Spleen (tissue), 11 donors: ENCODE measurements at regions not wholly inside any gene's neighbourhood (a gene's known extent, or its start where the extent isn't known, plus 50 kb on each side); places are given as distances from the start of the nearest gene placed in this dataset.

Experiments used
- DNase-seq: peaks from one replicate; pipeline ENCODE4 v3.0.0-alpha.2; 2020
- H3K27ac ChIP-seq, 8 donors: fragments of 200-600 bp; sonication (generic) in 7 of 8; 1 replicate in 4 of 8; 2 replicates in 4 of 8; pipeline versions ENCODE4 v1.5.0 to v1.8.0; 2016 to 2021; ENCODE audit warnings: inconsistent platforms in 4 of 8, mild to moderate bottlenecking in 4 of 8, moderate library complexity in 1 of 8
- H3K27me3 ChIP-seq, 7 donors: fragments of 200-600 bp; sonication (generic) in 6 of 7; replicated peaks in 1 of 7; 1 replicate in 4 of 7; 2 replicates in 3 of 7; pipeline versions ENCODE4 v1.5.0 to v1.8.0; 2016 to 2021; ENCODE audit warnings: inconsistent platforms in 3 of 7, mild to moderate bottlenecking in 1 of 7
- H3K36me3 ChIP-seq, 6 donors: fragments of 200-600 bp; sonication (generic) in 5 of 6; 1 replicate in 4 of 6; 2 replicates in 2 of 6; pipeline versions ENCODE4 v1.5.0 to v1.8.0; 2016 to 2021; ENCODE audit warnings: inconsistent platforms in 2 of 6
- H3K4me1 ChIP-seq, 6 donors: fragments of 200-600 bp; sonication (generic) in 5 of 6; 1 replicate in 3 of 6; 2 replicates in 3 of 6; pipeline versions ENCODE4 v1.5.0 to v1.8.0; 2016 to 2021; ENCODE audit warnings: inconsistent platforms in 3 of 6
- H3K4me3 ChIP-seq, 8 donors: fragments of 200-600 bp; sonication (generic) in 7 of 8; 1 replicate in 4 of 8; 2 replicates in 4 of 8; pipeline versions ENCODE4 v1.5.0 to v1.8.0; 2016 to 2021; ENCODE audit warnings: inconsistent platforms in 4 of 8, mild to moderate bottlenecking in 4 of 8, moderate library complexity in 2 of 8
- H3K9me3 ChIP-seq, 8 donors: fragments of 200-600 bp; sonication (generic) in 7 of 8; 1 replicate in 4 of 8; 2 replicates in 4 of 8; pipeline versions ENCODE4 v1.5.0 to v1.8.0; 2016 to 2021; ENCODE audit warnings: inconsistent platforms in 4 of 8
- POLR2A ChIP-seq, 3 donors: fragments of 450-650 bp; IDR thresholded peaks; one replicate each; pipeline ENCODE4 v1.5.1; 2017; ENCODE audit warnings: antibody characterized with exemption in 3 of 3, mild to moderate bottlenecking in 1 of 3
- POLR2AphosphoS5 ChIP-seq, 3 donors: sonication (generic); formaldehyde crosslinking; IDR thresholded peaks; one replicate each; pipeline ENCODE4 v1.5.1; 2017; ENCODE audit warnings: antibody characterized with exemption in 3 of 3
- WGBS, 5 donors: extraction: QIAGEN DNeasy Blood & Tissue Kit in 3 of 5; methylation state at CpG; one replicate each; pipeline versions ENCODE4 v1.1.5 to v1.1.7; 2013 to 2018; 5-methylcytosine and 5-hydroxymethylcytosine counted together
- intact Hi-C: fragments of 100-400 bp; cut with DNase I; formaldehyde crosslinking; loops from one replicate; pipeline ENCODE4 v1.15.0; 2023; ENCODE audit warnings: low total_unique reads
- TF ChIP-seq, protein P1 (sequence below), 11 experiments: fragments of 200-600 bp in 7 of 11; fragments of 450-650 bp in 4 of 11; sonication (generic) in 4 of 11; IDR thresholded peaks in 8 of 11; conservative IDR thresholded peaks in 3 of 11; 1 replicate in 7 of 11; 2 replicates in 4 of 11; pipeline versions ENCODE4 v1.4.0 to v1.8.0; 2016 to 2021; ENCODE audit warnings: antibody characterized with exemption in 11 of 11, inconsistent platforms in 4 of 11, mild to moderate bottlenecking in 1 of 11
- donor health status: healthy with polysubstance abuse.
- donor health status: DM: no; HTN: no; CAD: no; lungs with moderate emphysema.
- donor health status: DM: no; HTN: no; CAD: no.
- donor health status: Bipolar disorder and iron deficiency.
- donor health status: healthy.
- donor health status: DM: no; HTN: no; CAD: no.
- donor health status: DM: yes; HTN: yes; CAD: no.

DNA sequence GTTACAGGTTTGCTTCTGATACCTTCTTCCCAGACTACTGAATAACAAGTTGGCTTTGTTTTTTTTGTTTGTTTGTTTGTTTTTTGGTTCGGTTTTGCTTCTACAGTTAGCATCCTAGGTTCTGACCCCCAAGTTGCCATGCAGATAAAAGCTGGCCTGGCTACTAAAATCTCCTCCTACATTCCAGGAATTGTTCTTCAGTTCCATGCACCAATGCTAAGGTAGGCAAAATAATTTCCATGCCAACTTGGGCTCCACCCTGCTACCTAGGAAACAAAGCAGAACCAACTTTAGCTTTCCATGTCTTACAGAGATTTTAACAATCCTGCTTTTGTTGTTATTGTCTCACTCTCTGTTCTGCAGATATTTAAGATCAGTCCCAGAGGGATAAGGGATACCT, 495.5 kb upstream of the SOX9 start:
- no peak for DNase-seq
- intact Hi-C loops, result no loop called here
- Histone ChIP-seq H3K27me3 (no peaks in the 10 kb centered on the region), H3K4me3 (no peak overlapping the region), H3K9me3 (peaks cover 0 to 16% (median 0%) of the 10 kb centered on the region in 8 donors), H3K36me3 (no peaks in the 10 kb centered on the region), H3K27ac (no peak overlapping the region), H3K4me1 (no peaks in the 10 kb centered on the region)
- 68 to 85% (median 73%) methylated on average over 1 of the region's 1 CpG for WGBS, 5 donors
- TF ChIP-seq POLR2AphosphoS5 (IDR thresholded peaks at IDR 0.05), result no peak
- no peak for TF ChIP-seq POLR2A (IDR thresholded peaks at IDR 0.05)
- TF ChIP-seq, protein P1, sequence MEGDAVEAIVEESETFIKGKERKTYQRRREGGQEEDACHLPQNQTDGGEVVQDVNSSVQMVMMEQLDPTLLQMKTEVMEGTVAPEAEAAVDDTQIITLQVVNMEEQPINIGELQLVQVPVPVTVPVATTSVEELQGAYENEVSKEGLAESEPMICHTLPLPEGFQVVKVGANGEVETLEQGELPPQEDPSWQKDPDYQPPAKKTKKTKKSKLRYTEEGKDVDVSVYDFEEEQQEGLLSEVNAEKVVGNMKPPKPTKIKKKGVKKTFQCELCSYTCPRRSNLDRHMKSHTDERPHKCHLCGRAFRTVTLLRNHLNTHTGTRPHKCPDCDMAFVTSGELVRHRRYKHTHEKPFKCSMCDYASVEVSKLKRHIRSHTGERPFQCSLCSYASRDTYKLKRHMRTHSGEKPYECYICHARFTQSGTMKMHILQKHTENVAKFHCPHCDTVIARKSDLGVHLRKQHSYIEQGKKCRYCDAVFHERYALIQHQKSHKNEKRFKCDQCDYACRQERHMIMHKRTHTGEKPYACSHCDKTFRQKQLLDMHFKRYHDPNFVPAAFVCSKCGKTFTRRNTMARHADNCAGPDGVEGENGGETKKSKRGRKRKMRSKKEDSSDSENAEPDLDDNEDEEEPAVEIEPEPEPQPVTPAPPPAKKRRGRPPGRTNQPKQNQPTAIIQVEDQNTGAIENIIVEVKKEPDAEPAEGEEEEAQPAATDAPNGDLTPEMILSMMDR (IDR thresholded peaks at IDR 0.05 in 8 of 11, conservative IDR thresholded peaks at IDR 0.05 in 3 of 11), result no peak

DNA sequence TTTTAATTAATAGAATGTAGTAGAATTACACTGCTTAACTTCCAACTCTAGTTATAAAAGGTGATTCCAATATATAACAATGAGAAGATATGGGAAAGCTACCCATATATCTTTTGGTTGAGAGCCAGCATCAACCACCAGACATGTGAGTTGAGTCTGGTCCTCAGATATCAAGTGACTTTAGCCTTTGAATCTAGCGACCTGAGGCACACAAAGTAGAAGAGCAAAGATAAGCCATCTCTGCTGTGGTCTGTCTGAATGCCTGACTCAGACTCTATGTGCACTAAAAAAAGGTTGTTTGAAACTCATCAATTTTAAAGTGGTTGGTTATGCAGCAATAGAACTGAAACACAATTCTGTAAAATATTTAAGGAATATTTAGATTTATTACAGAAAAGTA, 492.5 kb upstream of the SOX9 start:
- H3K27ac ChIP-seq, result no peak overlapping the region
- peaks cover 0 to 7% (median 0%) of the 10 kb centered on the region in 8 donors for H3K9me3 ChIP-seq
- H3K27me3 ChIP-seq, result no peaks in the 10 kb centered on the region
- no peaks in the 10 kb centered on the region for H3K4me1 ChIP-seq
- no peak overlapping the region for H3K4me3 ChIP-seq
- DNase-seq, result no peak
- intact Hi-C loops, result no loop called here
- WGBS, 5 donors, result 45 to 92% (median 68%) methylated on average over 1 of the region's 1 CpG
- TF ChIP-seq, protein P1 (IDR thresholded peaks at IDR 0.05 in 8 of 11, conservative IDR thresholded peaks at IDR 0.05 in 3 of 11), result no peak
- TF ChIP-seq POLR2A (IDR thresholded peaks at IDR 0.05), result no peak
- no peaks in the 10 kb centered on the region for H3K36me3 ChIP-seq

DNA sequence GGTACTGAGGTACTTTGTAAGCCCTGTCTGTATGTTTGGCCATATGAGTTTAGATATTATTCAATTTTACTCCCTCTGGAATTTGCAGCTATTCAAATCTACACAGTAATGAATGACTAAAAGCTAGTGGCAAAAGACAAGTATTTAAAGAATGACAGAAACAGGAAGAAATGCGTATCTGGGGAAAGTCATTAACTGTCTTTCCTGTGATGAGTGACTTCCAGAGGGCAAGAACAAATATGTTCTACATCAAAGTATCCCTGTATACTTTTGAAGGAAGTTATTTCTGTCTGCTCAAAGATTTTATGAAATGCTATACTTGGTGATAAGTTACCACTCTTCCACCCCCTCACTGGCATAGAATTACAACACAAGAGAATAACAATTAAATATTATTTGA, 489.3 kb upstream of the SOX9 start:
- Histone ChIP-seq H3K9me3 (peaks cover 0 to 7% (median 0%) of the 10 kb centered on the region in 8 donors), H3K36me3 (no peaks in the 10 kb centered on the region), H3K4me1 (no peaks in the 10 kb centered on the region), H3K27me3 (no peaks in the 10 kb centered on the region), H3K4me3 (no peak overlapping the region), H3K27ac (no peak overlapping the region)
- 29 to 47% (median 35%) methylated on average over 1 of the region's 1 CpG for WGBS, 5 donors
- no peak for DNase-seq
- TF ChIP-seq, protein P1 (IDR thresholded peaks at IDR 0.05 in 8 of 11, conservative IDR thresholded peaks at IDR 0.05 in 3 of 11), result no peak
- no peak for TF ChIP-seq POLR2A (IDR thresholded peaks at IDR 0.05)
- intact Hi-C loops, result no loop called here

DNA sequence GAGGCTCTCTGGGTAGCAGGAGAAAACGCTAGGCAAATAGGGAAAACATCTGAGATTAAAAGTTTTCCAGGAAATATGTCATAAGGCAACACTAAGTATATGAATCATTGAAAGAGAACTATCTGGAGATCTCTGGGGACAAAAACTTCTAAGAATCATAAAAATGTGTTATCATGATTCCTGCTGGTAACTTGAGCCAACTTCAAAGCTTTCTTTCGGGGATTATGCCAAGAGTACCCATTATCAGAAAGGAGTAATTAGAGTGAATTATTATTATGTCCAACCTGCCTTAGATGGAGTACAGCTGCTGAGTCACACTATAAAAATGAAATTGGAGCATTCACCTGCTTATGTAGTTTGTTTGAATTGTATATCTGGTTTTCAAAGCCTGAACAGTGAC, 488.5 kb upstream of the SOX9 start:
- no peak for DNase-seq

More for the DNA sequence above, 488.5 kb upstream of the SOX9 start:
- H3K36me3 ChIP-seq, result no peaks in the 10 kb centered on the region
- TF ChIP-seq, protein P1 (IDR thresholded peaks at IDR 0.05 in 8 of 11, conservative IDR thresholded peaks at IDR 0.05 in 3 of 11), result no peak
- no peak for TF ChIP-seq POLR2AphosphoS5 (IDR thresholded peaks at IDR 0.05)
- TF ChIP-seq POLR2A (IDR thresholded peaks at IDR 0.05), result no peak
- H3K4me3 ChIP-seq, result no peak overlapping the region
- H3K9me3 ChIP-seq, result peaks cover 0 to 7% (median 0%) of the 10 kb centered on the region in 8 donors
- intact Hi-C loops, result no loop called here
- H3K27me3 ChIP-seq, result no peaks in the 10 kb centered on the region
- H3K27ac ChIP-seq, result no peak overlapping the region
- WGBS, 5 donors, result 52 to 66% (median 65%) methylated on average over 2 of the region's 2 CpGs
- H3K4me1 ChIP-seq, result no peaks in the 10 kb centered on the region
